ENCODE measurements at regions not wholly inside any gene's neighbourhood (a gene's known extent, or its start where the extent isn't known, plus 50 kb on each side); places are given as distances from the start of the nearest gene placed in this dataset.
"Not testable (repeated sequence)": the region's sequence is repeated elsewhere in the genome, so short reads cannot be mapped to it uniquely, and the experiment has no call there.

DNA sequence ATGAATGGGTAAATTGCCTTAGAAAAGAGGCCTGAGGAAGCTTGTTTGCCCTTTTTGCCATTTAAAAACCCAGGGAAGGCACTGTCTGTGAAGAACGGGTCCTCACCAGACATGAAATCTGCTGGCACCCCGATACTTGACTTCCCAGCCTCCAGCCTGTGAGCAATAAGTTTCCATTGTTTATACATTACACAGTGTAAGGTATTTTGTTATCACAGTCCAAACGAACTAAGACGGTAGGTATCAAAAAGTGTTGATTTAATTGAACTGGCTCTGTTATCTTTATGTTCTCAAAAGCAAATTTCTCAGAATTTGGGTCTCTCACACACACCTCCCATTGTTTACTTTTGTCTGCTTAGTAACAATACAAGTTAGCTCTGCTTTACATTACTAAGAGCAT, 181.1 kb upstream of the MARCKS start:
- no peak overlapping the region for H3K4me3 ChIP-seq (ENCODE audit: low read length)
- H3K36me3 ChIP-seq (ENCODE audit: control insufficient read depth, insufficient read depth, low read length): no peaks in the 10 kb centered on the region
- no peaks in the 10 kb centered on the region for H3K27me3 ChIP-seq (ENCODE audit: control insufficient read depth, insufficient read depth, low read length)
- no peak overlapping the region for H3K9ac ChIP-seq (ENCODE audit: low read length)
- no peak overlapping the region for H3K27ac ChIP-seq (ENCODE audit: low read depth, low read length)
- no peaks in the 10 kb centered on the region for H3K4me1 ChIP-seq (ENCODE audit: control insufficient read depth, insufficient read depth, low read length)

DNA sequence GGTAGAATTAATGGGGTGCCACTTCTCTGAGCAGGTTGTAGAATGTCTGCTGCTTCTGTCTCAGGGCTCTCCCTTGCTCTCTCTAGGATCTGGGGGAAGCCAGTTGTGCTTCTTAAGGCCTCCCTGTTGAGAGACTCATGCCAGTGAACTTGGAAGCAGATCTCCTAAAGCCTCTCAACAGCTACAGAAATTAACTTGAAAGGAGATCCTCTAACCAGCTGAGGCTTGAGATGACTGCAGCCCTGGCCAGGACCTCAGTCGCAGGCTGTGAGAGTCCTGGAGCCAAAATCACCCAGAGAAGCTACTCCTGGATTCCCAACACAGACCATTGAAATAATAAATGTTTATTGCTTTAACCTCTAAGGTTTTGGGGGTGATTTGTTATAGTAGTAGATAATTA, 180.2 kb upstream of the MARCKS start:
- Histone ChIP-seq H3K9ac (ENCODE audit: low read length) (no peak overlapping the region), H3K36me3 (ENCODE audit: control insufficient read depth, insufficient read depth, low read length) (no peaks in the 10 kb centered on the region), H3K27ac (ENCODE audit: low read depth, low read length) (no peak overlapping the region), H3K4me3 (ENCODE audit: low read length) (no peak overlapping the region), H3K4me1 (ENCODE audit: control insufficient read depth, insufficient read depth, low read length) (no peaks in the 10 kb centered on the region), H3K27me3 (ENCODE audit: control insufficient read depth, insufficient read depth, low read length) (no peaks in the 10 kb centered on the region)

DNA sequence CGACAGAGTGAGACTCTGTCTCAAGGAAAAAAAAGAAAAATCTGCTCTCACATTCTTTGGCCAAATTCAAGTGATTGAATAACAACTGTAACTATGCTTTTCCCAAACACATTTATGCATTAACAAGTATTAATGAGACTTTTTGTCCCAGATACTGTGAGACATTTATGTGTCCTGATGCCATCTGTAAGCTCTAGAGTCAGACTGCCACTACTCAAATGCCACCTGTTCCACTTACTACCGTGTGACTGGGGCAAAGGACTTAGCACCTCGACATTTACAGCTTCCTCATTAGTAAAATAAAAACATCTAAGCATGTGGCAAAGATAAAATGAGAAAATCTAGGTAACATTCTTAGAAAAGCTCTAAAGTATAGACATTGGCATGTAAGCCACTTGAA, 178.1 kb upstream of the MARCKS start:
- Histone ChIP-seq H3K4me1 (ENCODE audit: control insufficient read depth, insufficient read depth, low read length) (no peaks in the 10 kb centered on the region), H3K27me3 (ENCODE audit: control insufficient read depth, insufficient read depth, low read length) (no peaks in the 10 kb centered on the region), H3K4me3 (ENCODE audit: low read length) (no peak overlapping the region), H3K27ac (ENCODE audit: low read depth, low read length) (no peak overlapping the region), H3K9ac (ENCODE audit: low read length) (no peak overlapping the region), H3K36me3 (ENCODE audit: control insufficient read depth, insufficient read depth, low read length) (no peaks in the 10 kb centered on the region)

DNA sequence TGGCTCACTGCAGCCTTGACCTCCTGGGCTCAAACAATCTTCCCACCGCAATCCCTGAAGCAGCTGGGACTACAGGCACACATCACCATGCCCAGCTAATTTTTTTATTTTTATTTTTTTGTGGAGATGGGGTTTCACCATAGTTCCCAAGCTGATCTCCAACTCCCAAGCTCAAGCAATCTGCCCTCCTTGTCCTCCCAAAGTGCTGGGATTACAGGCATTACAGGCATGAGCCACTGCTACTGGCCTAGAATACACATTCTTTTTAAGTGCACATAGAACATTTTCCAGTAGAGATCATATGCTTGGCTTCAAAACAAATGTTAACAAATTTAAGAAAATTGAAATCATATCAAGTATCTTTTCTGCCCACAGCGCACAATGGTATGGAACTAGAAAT, 176.8 kb upstream of the MARCKS start:
- Histone ChIP-seq H3K27ac (ENCODE audit: low read depth, low read length) (no peak overlapping the region), H3K9ac (ENCODE audit: low read length) (no peak overlapping the region), H3K27me3 (ENCODE audit: control insufficient read depth, insufficient read depth, low read length) (no peaks in the 10 kb centered on the region), H3K36me3 (ENCODE audit: control insufficient read depth, insufficient read depth, low read length) (no peaks in the 10 kb centered on the region), H3K4me1 (ENCODE audit: control insufficient read depth, insufficient read depth, low read length) (no peaks in the 10 kb centered on the region), H3K4me3 (ENCODE audit: low read length) (no peak overlapping the region)

DNA sequence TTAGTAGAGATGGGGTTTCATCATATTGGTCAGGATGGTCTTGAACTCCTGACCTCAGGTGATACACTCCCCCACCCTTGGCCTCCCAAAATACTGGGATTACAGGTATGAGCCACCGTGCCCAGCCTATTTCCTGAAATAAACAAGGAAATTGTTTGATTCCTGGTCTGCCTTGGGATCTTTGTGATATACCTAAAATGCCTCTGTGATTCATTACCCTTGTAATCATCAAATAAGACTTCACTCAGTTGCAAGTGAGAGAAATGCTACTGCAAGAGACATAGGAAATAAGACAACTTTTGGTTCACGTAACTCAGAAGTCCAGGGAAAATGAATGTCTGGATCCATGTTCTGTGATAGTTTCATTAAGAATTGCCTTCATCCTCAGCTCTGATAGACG, 173.2 kb upstream of the MARCKS start:
- Histone ChIP-seq H3K27me3 (ENCODE audit: control insufficient read depth, insufficient read depth, low read length) (no peaks in the 10 kb centered on the region), H3K27ac (ENCODE audit: low read depth, low read length) (no peak overlapping the region), H3K4me3 (ENCODE audit: low read length) (no peak overlapping the region), H3K4me1 (ENCODE audit: control insufficient read depth, insufficient read depth, low read length) (no peaks in the 10 kb centered on the region), H3K36me3 (ENCODE audit: control insufficient read depth, insufficient read depth, low read length) (no peaks in the 10 kb centered on the region), H3K9ac (ENCODE audit: low read length) (no peak overlapping the region)

DNA sequence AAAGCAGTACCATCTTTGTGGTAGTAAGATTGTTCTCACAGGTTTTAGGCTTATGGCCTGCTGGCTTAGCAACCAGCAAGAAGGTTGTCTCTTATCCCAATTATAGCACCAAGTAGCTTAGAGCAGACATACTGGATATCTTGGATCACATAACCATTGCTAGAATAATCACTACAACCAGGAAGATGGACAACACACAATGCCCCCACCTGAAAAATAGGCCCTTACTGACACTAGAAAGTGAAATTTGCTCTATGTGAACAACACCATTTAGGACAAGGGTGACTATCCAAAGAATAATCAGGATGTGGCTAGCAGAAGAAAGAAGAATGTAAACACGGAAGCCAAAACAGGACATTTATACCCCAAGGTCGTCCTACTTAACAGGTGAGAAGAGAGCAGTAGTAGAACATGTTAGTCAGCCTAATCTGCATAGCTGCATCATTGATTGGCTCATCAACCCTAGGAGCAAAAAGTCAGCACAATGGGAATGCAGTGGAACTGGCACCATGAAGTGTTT, 172.7 kb upstream of the MARCKS start:
- H3K4me3 ChIP-seq (ENCODE audit: low read length): no peak overlapping the region
- no peak overlapping the region for H3K27ac ChIP-seq (ENCODE audit: low read depth, low read length)
- H3K9ac ChIP-seq (ENCODE audit: low read length): no peak overlapping the region
- no peaks in the 10 kb centered on the region for H3K27me3 ChIP-seq (ENCODE audit: control insufficient read depth, insufficient read depth, low read length)
- no peaks in the 10 kb centered on the region for H3K4me1 ChIP-seq (ENCODE audit: control insufficient read depth, insufficient read depth, low read length)
- no peaks in the 10 kb centered on the region for H3K36me3 ChIP-seq (ENCODE audit: control insufficient read depth, insufficient read depth, low read length)

DNA sequence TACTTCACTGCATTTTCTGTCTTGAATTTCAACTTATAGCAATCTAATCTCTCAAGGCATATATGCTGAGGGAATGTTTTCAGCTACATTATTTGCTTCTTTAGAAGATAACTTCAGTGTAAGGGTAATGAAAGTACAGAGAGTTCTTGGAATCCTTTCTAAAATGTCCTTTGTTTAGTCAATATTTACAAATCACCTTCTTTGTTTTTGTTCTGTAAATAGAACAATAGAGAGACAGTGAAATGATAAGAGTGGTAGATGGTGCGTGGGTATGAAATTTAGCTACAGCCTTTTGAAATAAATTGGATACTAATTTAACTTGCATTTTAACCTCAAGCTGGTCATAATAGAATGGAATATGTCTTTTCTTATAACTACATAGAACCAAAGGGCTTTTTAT, 171.1 kb upstream of the MARCKS start:
- H3K36me3 ChIP-seq (ENCODE audit: control insufficient read depth, insufficient read depth, low read length): no peaks in the 10 kb centered on the region
- no peaks in the 10 kb centered on the region for H3K27me3 ChIP-seq (ENCODE audit: control insufficient read depth, insufficient read depth, low read length)
- H3K4me1 ChIP-seq (ENCODE audit: control insufficient read depth, insufficient read depth, low read length): no peaks in the 10 kb centered on the region
- H3K27ac ChIP-seq (ENCODE audit: low read depth, low read length): no peak overlapping the region
- H3K4me3 ChIP-seq (ENCODE audit: low read length): no peak overlapping the region
- no peak overlapping the region for H3K9ac ChIP-seq (ENCODE audit: low read length)

DNA sequence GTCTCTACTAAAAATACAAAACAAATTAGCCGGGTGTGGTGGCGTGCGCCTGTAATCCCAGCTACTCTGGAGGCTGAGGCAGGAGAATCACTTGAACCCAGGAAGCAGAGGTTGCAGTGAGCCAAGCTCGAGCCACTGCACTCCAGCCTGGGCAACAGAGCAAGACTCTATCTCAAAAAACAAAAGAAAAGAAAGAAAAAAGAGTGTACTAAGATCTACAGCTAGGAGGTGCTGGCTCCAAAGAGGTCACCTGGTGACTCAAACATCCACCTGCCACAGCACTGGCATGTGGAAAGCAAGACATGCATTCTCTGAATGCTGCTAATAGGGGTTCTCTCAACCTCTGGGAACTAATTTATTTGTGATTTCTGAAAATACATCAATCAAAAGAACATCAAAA, 167.5 kb upstream of the MARCKS start:
- not testable (repeated sequence) for H3K4me3 ChIP-seq (ENCODE audit: low read length); H3K27ac ChIP-seq (ENCODE audit: low read depth, low read length); H3K36me3 ChIP-seq (ENCODE audit: control insufficient read depth, insufficient read depth, low read length); H3K27me3 ChIP-seq (ENCODE audit: control insufficient read depth, insufficient read depth, low read length); H3K9ac ChIP-seq (ENCODE audit: low read length); H3K4me1 ChIP-seq (ENCODE audit: control insufficient read depth, insufficient read depth, low read length)

DNA sequence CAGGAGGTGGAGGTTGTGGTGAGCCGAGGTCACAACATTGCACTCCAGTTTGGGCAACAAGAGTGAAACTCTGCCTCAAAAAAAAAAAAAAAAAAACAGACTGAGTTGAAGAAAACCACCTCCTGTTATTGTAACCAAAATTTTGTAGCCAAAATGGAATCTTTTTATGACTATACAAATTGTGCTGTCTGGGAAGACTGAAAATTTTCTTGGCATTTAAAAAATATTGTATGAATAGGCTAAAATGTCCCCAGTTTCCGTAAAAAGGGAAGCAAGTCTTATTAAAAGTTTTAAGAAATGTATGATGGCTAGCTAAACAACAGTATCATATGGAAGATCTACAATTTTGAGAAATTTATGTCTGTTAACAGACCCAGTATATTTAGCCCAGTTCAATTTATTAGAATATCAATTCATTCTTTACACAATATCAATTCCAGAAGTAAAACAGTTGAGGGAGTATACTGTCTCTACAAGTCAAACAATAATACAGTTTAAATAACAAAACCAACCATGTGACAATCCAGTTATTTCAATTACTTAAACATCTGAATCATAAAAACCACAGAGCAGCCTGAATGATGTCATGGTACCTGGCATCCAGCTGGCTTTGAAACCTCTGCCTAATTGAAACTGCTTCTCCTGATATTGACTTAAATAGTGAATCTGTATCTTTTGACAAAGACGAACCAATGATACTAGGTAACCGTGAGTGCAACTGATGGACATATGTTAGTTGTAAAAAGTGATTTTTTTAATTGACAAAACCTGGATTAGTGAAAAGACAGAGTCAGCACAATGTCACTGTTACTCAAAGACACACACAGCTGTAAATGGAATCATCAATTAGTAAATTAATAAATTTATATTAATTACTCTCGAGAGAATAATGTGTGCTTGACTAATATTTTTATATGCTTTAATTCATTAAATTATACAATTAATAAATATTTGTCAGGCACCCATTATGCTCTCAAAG, 166.6 kb upstream of the MARCKS start:
- Histone ChIP-seq H3K9ac (ENCODE audit: low read length) (no peak overlapping the region), H3K4me3 (ENCODE audit: low read length) (no peak overlapping the region), H3K27ac (ENCODE audit: low read depth, low read length) (no peak overlapping the region), H3K4me1 (ENCODE audit: control insufficient read depth, insufficient read depth, low read length) (no peaks in the 10 kb centered on the region), H3K27me3 (ENCODE audit: control insufficient read depth, insufficient read depth, low read length) (no peaks in the 10 kb centered on the region), H3K36me3 (ENCODE audit: control insufficient read depth, insufficient read depth, low read length) (no peaks in the 10 kb centered on the region)

DNA sequence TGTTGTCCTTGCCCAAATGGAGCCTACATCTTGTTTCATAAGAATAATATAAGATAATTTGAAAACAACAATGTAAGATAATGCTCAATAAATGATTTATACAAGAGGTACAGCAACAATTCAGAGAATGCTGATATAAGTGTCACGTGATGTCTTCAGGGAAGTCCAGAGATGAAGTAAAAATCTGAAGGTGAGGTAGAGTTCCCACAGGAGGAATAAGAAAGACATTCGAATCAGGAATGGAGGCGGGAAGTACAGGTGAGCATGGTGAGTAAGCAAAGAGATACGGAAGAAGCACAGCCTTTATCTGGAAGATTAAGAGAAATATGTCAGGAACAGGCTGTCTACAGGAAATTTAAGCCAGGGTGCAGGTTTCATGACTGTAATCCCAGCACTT, 165.9 kb upstream of the MARCKS start:
- H3K4me3 ChIP-seq (ENCODE audit: low read length): no peak overlapping the region
- no peaks in the 10 kb centered on the region for H3K4me1 ChIP-seq (ENCODE audit: control insufficient read depth, insufficient read depth, low read length)
- no peaks in the 10 kb centered on the region for H3K27me3 ChIP-seq (ENCODE audit: control insufficient read depth, insufficient read depth, low read length)
- H3K36me3 ChIP-seq (ENCODE audit: control insufficient read depth, insufficient read depth, low read length): no peaks in the 10 kb centered on the region
- no peak overlapping the region for H3K27ac ChIP-seq (ENCODE audit: low read depth, low read length)
- H3K9ac ChIP-seq (ENCODE audit: low read length): no peak overlapping the region

DNA sequence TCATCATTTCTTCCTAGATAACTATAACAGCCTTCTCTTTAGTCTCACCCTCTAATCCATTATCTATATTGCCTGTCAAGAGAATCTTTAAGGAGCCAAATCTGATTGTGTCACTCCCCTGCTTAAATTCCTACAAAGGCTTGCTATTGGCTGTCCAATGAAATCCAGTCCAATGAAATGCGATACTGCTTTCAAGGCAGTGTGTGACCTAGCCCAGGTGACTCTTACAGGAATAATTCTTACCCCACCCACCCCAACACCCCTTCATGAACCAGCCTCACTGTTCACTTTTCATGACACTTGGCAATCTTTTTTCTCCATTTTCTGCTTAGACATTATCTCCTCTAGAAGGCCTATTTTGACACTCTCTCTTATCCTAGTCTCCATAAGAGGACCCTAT, 163.3 kb upstream of the MARCKS start:
- Histone ChIP-seq H3K36me3 (ENCODE audit: control insufficient read depth, insufficient read depth, low read length) (no peaks in the 10 kb centered on the region), H3K4me3 (ENCODE audit: low read length) (no peak overlapping the region), H3K9ac (ENCODE audit: low read length) (no peak overlapping the region), H3K4me1 (ENCODE audit: control insufficient read depth, insufficient read depth, low read length) (no peaks in the 10 kb centered on the region), H3K27me3 (ENCODE audit: control insufficient read depth, insufficient read depth, low read length) (no peaks in the 10 kb centered on the region), H3K27ac (ENCODE audit: low read depth, low read length) (no peak overlapping the region)

DNA sequence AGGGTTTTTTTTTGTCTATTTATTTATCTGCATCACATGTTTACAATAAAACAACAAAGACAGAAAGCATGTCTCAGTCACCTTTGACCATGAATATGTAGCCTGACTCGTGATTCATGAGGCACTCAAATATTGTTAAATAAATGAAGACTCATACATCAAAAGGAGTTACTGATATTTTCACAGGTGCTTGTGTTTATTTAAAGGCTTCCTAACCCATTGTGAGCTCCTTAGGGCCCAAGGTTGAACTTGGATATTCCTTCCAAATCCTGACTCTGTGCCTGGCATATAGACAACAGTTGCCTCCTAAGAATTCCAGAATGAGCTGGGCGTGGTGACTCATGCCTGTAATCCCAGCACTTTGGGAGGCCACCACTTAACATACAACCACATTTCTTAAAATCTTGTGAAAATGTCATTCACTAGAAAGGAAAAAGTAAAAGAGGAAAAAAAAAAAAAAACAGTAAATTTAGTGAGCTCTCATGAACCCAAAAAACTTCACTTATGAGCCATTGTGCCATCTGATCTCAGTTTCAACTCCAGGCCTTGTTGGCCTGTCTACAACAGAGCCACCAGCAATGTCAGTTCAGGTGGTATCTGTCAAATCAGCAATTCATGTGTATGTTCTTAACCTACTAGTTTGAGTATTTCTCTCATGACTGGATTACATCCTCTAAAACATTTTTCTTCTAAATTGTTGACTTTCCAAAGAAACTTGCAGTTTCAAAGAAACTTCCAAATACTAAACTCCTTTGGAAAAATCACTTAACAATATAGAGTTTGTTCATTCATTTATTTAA, 162.7 kb upstream of the MARCKS start:
- H3K36me3 ChIP-seq (ENCODE audit: control insufficient read depth, insufficient read depth, low read length): no peaks in the 10 kb centered on the region
- H3K27ac ChIP-seq (ENCODE audit: low read depth, low read length): no peak overlapping the region
- H3K9ac ChIP-seq (ENCODE audit: low read length): no peak overlapping the region
- H3K4me1 ChIP-seq (ENCODE audit: control insufficient read depth, insufficient read depth, low read length): no peaks in the 10 kb centered on the region
- H3K4me3 ChIP-seq (ENCODE audit: low read length): no peak overlapping the region
- H3K27me3 ChIP-seq (ENCODE audit: control insufficient read depth, insufficient read depth, low read length): no peaks in the 10 kb centered on the region
